GM21423 (cell line): ENCODE measurements at regions not wholly inside any gene's neighbourhood (a gene's known extent, or its start where the extent isn't known, plus 50 kb on each side); places are given as distances from the start of the nearest gene placed in this dataset.
"Not testable (repeated sequence)": the region's sequence is repeated elsewhere in the genome, so short reads cannot be mapped to it uniquely, and the experiment has no call there.

ENCODE experiments used
- ATAC-seq: cut with Tn5 transposase; IDR thresholded peaks from one replicate; pipeline ENCODE4 v1.9.1; 2021; ENCODE audit warnings: mild to moderate bottlenecking, moderate library complexity; ENCODE audit not compliant: unreplicated experiment

GRCh38 chr15:46879032-46879770, 838.1 kb upstream of the SEMA6D start:
- no peak for ATAC-seq

DNA sequence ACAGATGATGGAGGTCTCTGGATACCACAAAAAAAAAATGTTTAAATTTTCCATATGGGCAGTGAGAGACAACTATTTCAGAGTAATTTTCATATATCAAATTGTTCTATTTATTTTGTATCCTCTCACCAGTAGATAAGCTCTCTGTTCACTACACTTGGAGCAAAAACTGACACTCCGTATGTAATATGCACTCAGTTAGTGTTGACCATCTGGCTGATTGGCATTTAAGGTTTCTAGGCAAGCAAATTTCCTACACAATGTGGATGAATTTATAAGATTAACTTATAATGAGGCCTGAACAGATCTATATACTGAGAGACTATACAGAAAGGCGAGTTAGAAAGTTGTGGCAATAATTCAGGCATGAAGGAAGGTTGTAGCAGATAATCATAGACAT, 836.5 kb upstream of the SEMA6D start:
- ATAC-seq: no peak

DNA sequence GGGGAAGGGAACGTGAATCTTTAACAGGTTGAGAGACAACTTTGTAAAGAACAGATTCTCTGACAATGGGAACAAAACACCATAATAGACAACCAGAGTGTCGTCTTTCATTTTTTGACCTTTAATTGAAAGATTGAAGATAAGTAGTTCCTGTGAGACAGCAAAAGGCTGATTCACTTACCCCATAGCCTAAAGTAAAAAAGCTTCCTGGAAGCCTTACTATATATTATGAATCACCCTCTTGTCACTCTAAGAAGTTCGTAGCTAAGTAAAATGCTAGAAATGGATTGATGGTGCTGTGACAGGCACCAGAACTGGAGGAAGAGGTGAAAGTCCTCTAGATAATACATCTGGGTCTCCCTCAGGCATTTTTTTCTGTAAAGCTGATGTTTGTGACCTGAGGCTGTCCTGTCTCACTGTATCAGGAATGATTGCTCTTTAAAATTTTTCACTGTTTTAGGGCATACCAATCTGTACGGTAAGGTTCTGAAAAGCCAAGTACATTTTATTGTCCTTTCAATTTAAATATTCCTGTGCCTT, 824.6 kb upstream of the SEMA6D start:
- ATAC-seq: no peak

DNA sequence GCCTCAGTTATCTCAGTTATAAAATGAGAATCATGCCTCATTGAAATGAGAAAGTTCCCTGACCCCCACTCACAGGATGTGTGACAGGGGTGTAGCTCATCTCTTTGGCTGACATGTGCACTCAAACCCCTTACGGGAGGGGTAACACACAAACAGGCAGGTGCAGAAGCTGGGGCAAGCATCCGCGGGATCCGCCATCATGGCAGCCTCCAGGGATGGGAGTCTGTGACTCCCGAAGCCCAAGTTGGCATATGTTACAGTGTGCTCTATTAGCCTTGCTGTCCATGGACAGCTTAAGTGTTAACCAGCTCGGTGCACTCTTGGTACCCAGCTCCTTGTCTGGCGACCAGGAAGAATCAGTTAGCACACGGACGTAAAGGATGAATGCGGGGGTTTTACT, 822.7 kb upstream of the SEMA6D start:
- no peak for ATAC-seq

DNA sequence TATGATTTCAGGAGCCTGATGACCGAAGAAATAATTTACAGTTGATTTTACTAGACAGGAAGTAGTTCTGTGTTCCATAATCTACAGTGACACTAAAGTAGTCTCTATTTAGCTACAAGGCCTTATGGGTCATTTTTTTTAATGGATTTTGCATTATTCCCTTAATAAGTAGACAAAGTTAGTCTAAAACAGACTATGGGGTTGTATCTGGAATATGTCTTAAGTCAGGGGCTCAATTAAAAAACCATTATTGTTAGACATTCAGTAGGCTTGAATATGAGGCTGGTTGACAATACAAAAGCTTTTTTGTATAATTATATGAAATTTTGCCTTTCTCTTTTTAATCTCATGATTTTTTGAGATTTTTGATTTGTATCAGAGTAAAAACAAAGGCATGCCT, 820.0 kb upstream of the SEMA6D start:
- no peak for ATAC-seq

- ATAC-seq: no peak
Observed at GRCh38 chr15:46901001-46901400, 816.3 kb upstream of the SEMA6D start.

DNA sequence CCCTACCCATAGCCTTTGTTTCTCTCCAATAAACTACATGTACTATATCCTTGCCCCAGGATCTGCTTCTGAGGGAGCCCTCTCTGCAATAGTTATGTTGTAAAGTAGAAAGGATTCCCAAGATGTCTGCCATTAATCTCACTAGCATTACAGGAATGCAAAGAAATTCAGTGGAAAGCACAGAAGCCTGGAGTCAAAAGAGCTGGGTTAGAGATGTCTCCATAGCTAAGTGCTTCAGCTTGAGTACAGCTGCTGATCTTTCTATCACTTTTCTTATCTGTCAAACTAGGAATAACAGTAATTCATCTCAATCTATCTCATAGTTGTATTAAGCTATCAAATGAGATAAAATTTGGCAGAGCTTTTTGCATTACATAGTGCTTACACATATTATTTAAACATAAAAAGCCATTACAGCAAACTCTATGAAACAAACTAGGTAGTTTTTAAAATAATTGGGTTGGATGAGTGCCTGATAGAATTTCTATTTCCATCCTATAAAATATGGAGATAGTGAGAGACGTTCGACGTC, 799.5 kb upstream of the SEMA6D start:
- ATAC-seq: no peak

- no peak for ATAC-seq
Observed at GRCh38 chr15:46918462-46919140, 798.7 kb upstream of the SEMA6D start.

GRCh38 chr15:46921891-46922290, 795.4 kb upstream of the SEMA6D start:
- ATAC-seq: no peak

DNA sequence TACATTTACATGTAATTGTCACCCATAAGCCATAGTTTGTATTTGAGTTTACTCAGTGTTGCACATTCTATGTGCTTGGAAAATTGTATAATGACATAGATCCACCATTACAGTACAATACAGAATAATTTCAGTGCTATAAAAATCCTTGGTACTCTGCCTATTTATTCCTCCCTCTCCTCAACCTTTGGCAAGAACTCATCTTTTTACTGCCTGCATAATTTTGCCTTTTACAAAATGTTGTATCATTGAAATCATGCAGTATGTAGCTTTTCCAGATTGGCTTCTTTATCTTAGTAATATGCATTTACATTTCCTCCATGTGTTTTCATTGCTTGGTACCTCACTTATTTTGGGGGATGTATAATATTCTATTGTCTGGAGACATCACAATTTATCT, 786.9 kb upstream of the SEMA6D start:
- no peak for ATAC-seq

- no peak for ATAC-seq
Observed at GRCh38 chr15:46933332-46933731, 784.0 kb upstream of the SEMA6D start.

DNA sequence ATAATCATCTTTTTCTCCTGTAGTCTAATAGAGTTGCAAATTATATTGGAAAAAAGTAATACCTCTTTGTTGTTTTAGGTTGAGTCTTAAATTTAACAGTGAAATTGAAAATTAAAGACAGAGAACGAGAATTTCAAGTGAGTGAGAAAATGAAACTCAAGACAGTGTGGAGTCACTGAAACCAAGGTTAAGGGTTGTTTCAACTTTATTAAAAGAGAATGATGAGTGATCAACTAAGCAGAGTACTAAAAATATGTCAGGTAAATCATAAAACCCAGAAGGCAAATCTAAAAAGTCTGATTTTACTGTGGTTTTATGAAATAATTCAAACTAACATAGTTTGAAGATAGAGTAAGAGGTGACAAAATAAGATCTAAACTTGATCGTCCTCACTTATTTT, 782.5 kb upstream of the SEMA6D start:
- ATAC-seq: no peak

DNA sequence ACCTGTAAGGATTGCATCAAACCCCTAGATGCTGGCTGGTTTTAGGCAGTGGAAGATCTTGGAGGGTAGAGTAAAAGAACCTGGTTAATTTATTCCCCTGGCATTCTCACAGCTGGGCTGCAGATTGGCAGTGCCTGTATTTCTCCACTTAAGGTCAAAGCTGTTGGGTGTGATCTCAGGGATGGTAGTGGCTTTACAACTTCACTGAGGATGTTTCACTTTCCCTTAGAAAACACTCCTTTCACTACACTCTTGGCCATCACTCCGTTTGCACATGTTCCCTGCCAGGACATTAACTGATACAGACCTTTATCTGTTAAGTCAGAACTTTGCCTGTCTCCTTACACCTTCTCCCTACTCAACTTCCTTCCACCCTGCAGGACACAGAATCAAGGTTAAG, 779.1 kb upstream of the SEMA6D start:
- no peak for ATAC-seq

DNA sequence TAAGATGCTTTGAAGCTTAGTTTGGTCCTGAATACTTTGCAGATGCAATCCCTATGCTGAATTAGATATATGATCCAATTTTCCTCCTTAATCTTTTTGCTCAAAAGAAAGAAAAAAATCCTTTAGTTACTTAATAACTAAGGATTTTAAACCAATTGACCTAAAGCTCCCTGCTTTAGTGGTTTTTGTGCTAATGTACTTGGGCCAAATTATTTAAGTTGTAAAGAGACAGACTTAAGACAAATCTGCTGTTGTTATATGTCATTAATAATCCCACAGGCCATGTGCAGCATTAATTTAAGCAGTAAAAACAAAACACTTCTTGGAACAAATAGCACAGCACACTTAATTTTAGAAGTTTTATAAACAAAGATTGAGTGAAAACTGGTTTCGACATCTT, 776.1 kb upstream of the SEMA6D start:
- ATAC-seq: no peak

GRCh38 chr15:46946953-46947352, 770.4 kb upstream of the SEMA6D start:
- no peak for ATAC-seq

- ATAC-seq: no peak
Observed at GRCh38 chr15:46955576-46955975, 761.7 kb upstream of the SEMA6D start.

DNA sequence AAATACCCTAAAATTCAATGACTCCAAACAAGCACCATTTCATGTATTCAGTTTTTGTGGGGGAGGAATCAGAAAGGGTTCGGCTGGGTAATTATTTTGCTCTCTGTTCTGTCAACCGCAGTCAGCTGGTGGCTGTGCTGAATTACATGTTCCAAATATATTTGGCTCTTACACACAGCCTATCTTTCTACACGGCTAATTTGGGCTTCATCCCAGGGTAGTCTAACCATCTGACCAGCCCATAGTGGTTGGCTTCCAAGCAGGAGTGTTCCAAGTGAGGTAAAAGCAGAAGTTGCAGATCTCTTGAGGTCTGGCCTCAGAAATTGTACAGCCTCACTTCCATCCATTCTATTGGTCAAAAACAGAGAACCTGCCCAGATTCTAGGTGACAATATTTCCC, 760.8 kb upstream of the SEMA6D start:
- no peak for ATAC-seq

DNA sequence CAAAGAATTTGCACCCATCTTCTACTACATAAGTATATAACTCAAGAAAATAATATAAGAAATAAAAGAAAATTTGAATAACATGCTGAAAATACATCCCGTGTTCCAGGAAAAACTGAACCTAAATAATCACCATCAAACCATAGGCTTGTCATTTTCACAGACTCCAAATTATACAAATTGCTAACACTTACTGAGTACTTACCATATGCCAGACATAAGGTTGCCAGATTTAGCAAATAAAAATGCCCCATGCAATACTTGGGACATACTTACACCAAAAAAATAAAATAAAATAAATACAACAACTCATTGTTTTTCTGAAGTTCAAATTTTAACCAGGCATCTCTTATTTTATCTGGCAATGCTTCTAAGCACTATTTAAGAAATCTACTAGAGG, 760.4 kb upstream of the SEMA6D start:
- no peak for ATAC-seq

DNA sequence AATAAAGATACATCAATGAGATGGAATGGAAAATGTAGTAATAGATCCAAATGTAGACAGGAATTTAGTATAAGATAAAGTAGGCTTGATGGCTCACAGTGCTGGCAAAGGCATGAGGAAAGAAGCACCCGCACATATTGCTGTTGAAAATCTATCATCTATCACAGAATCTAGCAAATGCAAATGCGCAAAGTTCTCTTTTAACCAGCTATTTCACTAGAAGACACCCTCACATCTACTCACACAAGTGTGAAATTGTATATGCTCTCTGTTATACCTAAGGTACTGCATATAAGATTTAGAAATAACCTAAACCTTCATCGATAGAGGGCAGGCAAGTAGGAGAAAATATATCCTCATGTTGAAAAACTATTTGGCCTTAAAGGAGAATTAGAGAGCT, 756.7 kb upstream of the SEMA6D start:
- no peak for ATAC-seq

GRCh38 chr15:46961795-46962194, 755.5 kb upstream of the SEMA6D start:
- ATAC-seq: no peak

GRCh38 chr15:46988055-46988454, 729.2 kb upstream of the SEMA6D start:
- not testable (repeated sequence) for ATAC-seq

DNA sequence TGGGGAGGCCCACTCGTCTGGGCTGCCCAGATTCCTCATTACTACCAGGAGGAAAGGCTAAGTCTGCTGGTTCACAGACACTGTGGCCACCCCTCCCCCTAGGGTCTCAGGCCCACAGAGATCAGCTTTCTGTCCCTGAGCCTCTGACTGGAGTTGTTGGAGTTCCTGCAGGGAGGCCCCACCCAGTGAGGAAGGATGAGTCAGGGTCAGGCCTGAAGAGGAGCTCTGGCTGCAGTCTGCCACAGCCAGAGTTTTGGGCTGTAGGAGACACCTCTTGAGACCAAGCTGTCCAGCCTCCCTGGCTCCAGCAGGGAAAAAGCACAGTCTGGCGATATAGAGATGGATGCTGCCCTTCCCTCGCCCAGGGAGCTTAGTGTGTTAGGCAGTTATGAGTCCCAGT, 720.9 kb upstream of the SEMA6D start:
- ATAC-seq: no peak
